ENCODE measurements at regions not wholly inside any gene's neighbourhood (a gene's known extent, or its start where the extent isn't known, plus 50 kb on each side); places are given as distances from the start of the nearest gene placed in this dataset.
"Not testable (repeated sequence)": the region's sequence is repeated elsewhere in the genome, so short reads cannot be mapped to it uniquely, and the experiment has no call there.

DNA sequence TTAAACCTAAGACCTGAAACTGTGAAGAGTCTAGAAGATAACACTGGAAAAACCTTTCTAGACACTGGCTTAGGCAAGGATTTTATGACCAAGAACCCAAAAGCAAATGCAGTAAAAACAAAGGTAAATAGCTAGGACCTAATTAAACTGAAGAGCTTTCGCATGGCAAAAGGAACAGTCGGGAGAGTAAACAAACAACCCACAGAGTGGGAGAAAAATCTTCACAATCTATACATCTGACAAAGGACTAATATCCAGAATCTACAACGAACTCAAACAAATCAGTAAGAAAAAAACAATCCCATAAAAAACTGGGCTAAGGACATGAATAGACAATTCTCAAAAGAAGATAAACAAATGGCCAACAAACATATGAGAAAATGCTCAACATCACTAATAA lies 64.4 kb upstream of the MED14 start:
- TF ChIP-seq, protein P1, sequence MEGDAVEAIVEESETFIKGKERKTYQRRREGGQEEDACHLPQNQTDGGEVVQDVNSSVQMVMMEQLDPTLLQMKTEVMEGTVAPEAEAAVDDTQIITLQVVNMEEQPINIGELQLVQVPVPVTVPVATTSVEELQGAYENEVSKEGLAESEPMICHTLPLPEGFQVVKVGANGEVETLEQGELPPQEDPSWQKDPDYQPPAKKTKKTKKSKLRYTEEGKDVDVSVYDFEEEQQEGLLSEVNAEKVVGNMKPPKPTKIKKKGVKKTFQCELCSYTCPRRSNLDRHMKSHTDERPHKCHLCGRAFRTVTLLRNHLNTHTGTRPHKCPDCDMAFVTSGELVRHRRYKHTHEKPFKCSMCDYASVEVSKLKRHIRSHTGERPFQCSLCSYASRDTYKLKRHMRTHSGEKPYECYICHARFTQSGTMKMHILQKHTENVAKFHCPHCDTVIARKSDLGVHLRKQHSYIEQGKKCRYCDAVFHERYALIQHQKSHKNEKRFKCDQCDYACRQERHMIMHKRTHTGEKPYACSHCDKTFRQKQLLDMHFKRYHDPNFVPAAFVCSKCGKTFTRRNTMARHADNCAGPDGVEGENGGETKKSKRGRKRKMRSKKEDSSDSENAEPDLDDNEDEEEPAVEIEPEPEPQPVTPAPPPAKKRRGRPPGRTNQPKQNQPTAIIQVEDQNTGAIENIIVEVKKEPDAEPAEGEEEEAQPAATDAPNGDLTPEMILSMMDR (IDR thresholded peaks at IDR 0.05) = not testable (repeated sequence)
- not testable (repeated sequence) for TF ChIP-seq POLR2A (IDR thresholded peaks at IDR 0.05); POLR2AphosphoS5 (IDR thresholded peaks at IDR 0.05; ENCODE audit: insufficient read depth in 1 of 2, low read depth in 1 of 2)
